H1 (cell line): ENCODE measurements at regions not wholly inside any gene's neighbourhood (a gene's known extent, or its start where the extent isn't known, plus 50 kb on each side); places are given as distances from the start of the nearest gene placed in this dataset.

Experiments
- CBX5 ChIP-seq: fragments of 300-800, 300-1000 bp; sonication (generic); IDR thresholded peaks from 2 replicates; pipeline ENCODE4 v1.7.1; 2016; ENCODE audit warnings: antibody characterized with exemption, low read length, low read depth
- POLR2A ChIP-seq, 2 experiments: IDR thresholded peaks; 1 replicate in 1 of 2; 2 replicates in 1 of 2; pipeline ENCODE4 v1.6.1; 2011; ENCODE audit warnings: low read depth in 2 of 2, low read length in 2 of 2, mild to moderate bottlenecking in 2 of 2; ENCODE audit errors: control extremely low read depth in 1 of 2
- RAD21 ChIP-seq, 2 experiments: IDR thresholded peaks in 1 of 2; conservative IDR thresholded peaks in 1 of 2; 2 replicates each; pipeline ENCODE4 v1.6.1; 2011; ENCODE audit warnings: low read depth in 2 of 2, low read length in 2 of 2, improper control_type of control experiment in 1 of 2, inconsistent platforms in 1 of 2, mild to moderate bottlenecking in 1 of 2, moderate library complexity in 1 of 2
- TBP ChIP-seq: IDR thresholded peaks from 2 replicates; pipeline ENCODE4 v1.6.1; 2011; ENCODE audit warnings: low read depth, low read length, improper control_type of control experiment
- TEAD4 ChIP-seq: IDR thresholded peaks from 2 replicates; pipeline ENCODE4 v1.6.1; 2012; ENCODE audit warnings: low read depth, low read length, inconsistent platforms, mixed read lengths
- ZNF274 ChIP-seq: IDR thresholded peaks from 2 replicates; pipeline ENCODE4 v1.7.0; 2012; ENCODE audit warnings: low read length, borderline replicate concordance; ENCODE audit errors: extremely low read depth
- TF ChIP-seq, protein P1 (sequence below): fragments of 300-600 bp; sonication (generic); IDR thresholded peaks from 2 replicates; pipeline ENCODE4 v1.7.1; 2012; ENCODE audit warnings: low read length, moderate library complexity, mild to moderate bottlenecking, inconsistent platforms; ENCODE audit not compliant: insufficient replicate concordance
- TF ChIP-seq, protein P2 (sequence below), 3 experiments: IDR thresholded peaks; 1 replicate in 2 of 3; 2 replicates in 1 of 3; pipeline versions ENCODE4 v1.5.1 to v1.6.1; 2011; ENCODE audit warnings: low read length in 3 of 3, mild to moderate bottlenecking in 3 of 3, inconsistent platforms in 2 of 3, low read depth in 1 of 3, moderate library complexity in 1 of 3; ENCODE audit not compliant: insufficient read depth in 1 of 3; ENCODE audit errors: control extremely low read depth in 1 of 3

- TF ChIP-seq CBX5 = no peak
- no peak for TF ChIP-seq RAD21 (IDR thresholded peaks at IDR 0.05 in 1 of 2, conservative IDR thresholded peaks at IDR 0.05 in 1 of 2; ENCODE audit: low read depth in 2 of 2, low read length in 2 of 2)
- TF ChIP-seq, protein P1, sequence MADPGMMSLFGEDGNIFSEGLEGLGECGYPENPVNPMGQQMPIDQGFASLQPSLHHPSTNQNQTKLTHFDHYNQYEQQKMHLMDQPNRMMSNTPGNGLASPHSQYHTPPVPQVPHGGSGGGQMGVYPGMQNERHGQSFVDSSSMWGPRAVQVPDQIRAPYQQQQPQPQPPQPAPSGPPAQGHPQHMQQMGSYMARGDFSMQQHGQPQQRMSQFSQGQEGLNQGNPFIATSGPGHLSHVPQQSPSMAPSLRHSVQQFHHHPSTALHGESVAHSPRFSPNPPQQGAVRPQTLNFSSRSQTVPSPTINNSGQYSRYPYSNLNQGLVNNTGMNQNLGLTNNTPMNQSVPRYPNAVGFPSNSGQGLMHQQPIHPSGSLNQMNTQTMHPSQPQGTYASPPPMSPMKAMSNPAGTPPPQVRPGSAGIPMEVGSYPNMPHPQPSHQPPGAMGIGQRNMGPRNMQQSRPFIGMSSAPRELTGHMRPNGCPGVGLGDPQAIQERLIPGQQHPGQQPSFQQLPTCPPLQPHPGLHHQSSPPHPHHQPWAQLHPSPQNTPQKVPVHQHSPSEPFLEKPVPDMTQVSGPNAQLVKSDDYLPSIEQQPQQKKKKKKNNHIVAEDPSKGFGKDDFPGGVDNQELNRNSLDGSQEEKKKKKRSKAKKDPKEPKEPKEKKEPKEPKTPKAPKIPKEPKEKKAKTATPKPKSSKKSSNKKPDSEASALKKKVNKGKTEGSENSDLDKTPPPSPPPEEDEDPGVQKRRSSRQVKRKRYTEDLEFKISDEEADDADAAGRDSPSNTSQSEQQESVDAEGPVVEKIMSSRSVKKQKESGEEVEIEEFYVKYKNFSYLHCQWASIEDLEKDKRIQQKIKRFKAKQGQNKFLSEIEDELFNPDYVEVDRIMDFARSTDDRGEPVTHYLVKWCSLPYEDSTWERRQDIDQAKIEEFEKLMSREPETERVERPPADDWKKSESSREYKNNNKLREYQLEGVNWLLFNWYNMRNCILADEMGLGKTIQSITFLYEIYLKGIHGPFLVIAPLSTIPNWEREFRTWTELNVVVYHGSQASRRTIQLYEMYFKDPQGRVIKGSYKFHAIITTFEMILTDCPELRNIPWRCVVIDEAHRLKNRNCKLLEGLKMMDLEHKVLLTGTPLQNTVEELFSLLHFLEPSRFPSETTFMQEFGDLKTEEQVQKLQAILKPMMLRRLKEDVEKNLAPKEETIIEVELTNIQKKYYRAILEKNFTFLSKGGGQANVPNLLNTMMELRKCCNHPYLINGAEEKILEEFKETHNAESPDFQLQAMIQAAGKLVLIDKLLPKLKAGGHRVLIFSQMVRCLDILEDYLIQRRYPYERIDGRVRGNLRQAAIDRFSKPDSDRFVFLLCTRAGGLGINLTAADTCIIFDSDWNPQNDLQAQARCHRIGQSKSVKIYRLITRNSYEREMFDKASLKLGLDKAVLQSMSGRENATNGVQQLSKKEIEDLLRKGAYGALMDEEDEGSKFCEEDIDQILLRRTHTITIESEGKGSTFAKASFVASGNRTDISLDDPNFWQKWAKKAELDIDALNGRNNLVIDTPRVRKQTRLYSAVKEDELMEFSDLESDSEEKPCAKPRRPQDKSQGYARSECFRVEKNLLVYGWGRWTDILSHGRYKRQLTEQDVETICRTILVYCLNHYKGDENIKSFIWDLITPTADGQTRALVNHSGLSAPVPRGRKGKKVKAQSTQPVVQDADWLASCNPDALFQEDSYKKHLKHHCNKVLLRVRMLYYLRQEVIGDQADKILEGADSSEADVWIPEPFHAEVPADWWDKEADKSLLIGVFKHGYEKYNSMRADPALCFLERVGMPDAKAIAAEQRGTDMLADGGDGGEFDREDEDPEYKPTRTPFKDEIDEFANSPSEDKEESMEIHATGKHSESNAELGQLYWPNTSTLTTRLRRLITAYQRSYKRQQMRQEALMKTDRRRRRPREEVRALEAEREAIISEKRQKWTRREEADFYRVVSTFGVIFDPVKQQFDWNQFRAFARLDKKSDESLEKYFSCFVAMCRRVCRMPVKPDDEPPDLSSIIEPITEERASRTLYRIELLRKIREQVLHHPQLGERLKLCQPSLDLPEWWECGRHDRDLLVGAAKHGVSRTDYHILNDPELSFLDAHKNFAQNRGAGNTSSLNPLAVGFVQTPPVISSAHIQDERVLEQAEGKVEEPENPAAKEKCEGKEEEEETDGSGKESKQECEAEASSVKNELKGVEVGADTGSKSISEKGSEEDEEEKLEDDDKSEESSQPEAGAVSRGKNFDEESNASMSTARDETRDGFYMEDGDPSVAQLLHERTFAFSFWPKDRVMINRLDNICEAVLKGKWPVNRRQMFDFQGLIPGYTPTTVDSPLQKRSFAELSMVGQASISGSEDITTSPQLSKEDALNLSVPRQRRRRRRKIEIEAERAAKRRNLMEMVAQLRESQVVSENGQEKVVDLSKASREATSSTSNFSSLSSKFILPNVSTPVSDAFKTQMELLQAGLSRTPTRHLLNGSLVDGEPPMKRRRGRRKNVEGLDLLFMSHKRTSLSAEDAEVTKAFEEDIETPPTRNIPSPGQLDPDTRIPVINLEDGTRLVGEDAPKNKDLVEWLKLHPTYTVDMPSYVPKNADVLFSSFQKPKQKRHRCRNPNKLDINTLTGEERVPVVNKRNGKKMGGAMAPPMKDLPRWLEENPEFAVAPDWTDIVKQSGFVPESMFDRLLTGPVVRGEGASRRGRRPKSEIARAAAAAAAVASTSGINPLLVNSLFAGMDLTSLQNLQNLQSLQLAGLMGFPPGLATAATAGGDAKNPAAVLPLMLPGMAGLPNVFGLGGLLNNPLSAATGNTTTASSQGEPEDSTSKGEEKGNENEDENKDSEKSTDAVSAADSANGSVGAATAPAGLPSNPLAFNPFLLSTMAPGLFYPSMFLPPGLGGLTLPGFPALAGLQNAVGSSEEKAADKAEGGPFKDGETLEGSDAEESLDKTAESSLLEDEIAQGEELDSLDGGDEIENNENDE = no peak
- TF ChIP-seq TEAD4 = no peak
- TF ChIP-seq, protein P2, sequence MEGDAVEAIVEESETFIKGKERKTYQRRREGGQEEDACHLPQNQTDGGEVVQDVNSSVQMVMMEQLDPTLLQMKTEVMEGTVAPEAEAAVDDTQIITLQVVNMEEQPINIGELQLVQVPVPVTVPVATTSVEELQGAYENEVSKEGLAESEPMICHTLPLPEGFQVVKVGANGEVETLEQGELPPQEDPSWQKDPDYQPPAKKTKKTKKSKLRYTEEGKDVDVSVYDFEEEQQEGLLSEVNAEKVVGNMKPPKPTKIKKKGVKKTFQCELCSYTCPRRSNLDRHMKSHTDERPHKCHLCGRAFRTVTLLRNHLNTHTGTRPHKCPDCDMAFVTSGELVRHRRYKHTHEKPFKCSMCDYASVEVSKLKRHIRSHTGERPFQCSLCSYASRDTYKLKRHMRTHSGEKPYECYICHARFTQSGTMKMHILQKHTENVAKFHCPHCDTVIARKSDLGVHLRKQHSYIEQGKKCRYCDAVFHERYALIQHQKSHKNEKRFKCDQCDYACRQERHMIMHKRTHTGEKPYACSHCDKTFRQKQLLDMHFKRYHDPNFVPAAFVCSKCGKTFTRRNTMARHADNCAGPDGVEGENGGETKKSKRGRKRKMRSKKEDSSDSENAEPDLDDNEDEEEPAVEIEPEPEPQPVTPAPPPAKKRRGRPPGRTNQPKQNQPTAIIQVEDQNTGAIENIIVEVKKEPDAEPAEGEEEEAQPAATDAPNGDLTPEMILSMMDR (IDR thresholded peaks at IDR 0.05; ENCODE audit: control extremely low read depth in 1 of 3, insufficient read depth in 1 of 3, low read depth in 1 of 3, low read length in 3 of 3) = no peak
- TF ChIP-seq ZNF274 = no peak
- no peak for TF ChIP-seq POLR2A (IDR thresholded peaks at IDR 0.05; ENCODE audit: control extremely low read depth in 1 of 2, low read depth in 2 of 2, low read length in 2 of 2)
- no peak for TF ChIP-seq TBP
Observed at GRCh38 chr6:113588646-113589045, 268.5 kb upstream of the MARCKS start.
